GM19463 (cell line): ENCODE measurements at regions not wholly inside any gene's neighbourhood (a gene's known extent, or its start where the extent isn't known, plus 50 kb on each side); places are given as distances from the start of the nearest gene placed in this dataset.
A peak's percentile ranks its signal among the peaks of the same experiment; 100 is the strongest.

ENCODE experiments used
- ATAC-seq: cut with Tn5 transposase; IDR thresholded peaks from one replicate; pipeline ENCODE4 v1.9.1; 2021; ENCODE audit warnings: mild to moderate bottlenecking, moderate library complexity; ENCODE audit not compliant: unreplicated experiment

GRCh38 chr12:84605983-84606382 lies 306.6 kb downstream of the SLC6A15 start:
- no peak for ATAC-seq

DNA sequence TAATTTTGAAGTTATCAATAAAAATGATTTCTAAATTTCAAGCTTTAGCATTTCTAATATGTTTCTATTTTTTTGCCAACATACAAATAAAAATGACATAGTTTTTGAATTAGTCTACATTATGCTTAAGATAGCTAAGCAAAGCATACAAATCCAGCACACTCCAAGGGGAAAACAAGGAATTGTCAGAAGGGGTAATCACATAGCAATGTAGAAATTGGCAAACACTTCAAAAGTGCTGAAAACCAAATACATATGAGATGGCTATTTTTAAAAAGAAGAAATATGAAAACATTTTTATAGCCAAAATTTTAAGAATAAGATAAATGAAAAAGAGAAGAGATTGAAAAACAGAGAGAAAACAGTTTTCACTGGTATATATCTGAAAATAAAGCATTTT lies 308.0 kb downstream of the SLC6A15 start:
- ATAC-seq: no peak

DNA sequence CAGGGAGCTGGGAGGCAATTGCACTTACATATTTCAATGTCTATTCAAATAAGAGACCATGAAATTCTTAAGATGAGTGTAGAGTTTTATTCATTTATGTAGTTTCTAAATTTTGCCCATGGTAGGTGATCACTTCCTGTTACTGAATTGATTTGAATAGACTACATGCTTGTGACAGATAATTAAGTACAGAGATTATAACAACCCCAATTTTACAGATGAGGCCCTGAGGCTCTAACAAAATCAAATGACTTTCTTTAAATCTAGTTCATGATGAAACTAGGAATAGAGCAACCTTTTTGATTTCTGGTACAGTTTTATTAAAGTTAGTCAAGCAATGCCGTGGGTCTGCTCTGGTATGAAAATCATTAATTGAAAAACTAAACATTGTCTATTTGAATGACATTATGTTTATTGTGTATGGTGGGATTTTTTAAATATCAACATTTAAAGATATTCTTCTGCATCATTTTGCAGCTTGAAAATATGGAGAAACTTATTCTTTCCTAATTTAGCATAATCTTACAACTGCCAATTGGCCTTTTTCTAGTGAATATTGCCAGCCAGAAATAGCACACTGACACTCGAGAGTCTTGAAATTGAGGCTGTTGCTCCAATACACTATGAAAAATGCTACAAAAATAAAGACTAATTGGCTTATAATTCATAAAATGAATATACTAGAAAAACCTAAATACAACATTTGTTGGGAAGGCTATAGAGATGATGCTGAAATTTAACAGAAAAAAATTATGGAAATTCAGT lies 308.9 kb downstream of the SLC6A15 start:
- no peak for ATAC-seq

DNA sequence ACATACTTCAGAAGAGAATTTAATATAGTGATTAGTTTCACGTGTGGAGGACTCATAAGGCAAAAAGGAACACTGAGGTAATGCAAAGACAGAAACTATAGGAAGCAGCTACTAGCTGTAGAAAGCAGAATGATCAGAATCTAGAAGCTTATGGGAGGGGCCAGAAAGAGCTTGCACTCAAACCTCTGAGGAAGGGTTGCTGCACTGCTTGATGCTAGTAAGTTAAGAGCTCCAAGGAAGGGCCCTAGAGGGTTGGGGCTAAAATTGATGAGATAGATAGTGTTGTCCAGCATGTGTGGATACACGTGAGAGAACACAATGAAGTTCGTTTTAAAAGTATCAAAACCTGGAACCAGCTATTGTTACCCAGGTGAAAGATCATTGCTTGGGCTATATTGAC lies 311.1 kb downstream of the SLC6A15 start:
- no peak for ATAC-seq

DNA sequence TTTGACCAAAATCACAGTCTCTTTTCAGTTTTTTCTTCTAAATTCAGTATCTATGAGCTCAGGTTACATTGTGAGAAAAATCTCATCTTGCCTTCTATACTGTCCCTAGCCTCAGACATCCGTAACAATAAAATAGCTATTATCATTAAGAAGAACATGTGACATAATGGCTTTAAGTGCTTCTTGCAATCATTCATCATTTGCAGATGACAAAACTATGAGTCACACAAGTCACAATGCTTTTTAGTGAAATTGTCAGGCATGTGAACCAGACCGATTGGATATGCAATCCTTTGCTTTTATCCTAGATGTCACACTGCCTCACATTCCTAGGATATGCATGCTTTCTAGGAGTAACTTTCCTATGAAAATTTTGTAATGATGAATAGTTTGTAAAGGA lies 313.1 kb downstream of the SLC6A15 start:
- no peak for ATAC-seq

- no peak for ATAC-seq
These were observed 316.3 kb downstream of the SLC6A15 start for GRCh38 chr12:84596266-84596665.

- no peak for ATAC-seq
These were observed 318.4 kb downstream of the SLC6A15 start for GRCh38 chr12:84594157-84594556.

DNA sequence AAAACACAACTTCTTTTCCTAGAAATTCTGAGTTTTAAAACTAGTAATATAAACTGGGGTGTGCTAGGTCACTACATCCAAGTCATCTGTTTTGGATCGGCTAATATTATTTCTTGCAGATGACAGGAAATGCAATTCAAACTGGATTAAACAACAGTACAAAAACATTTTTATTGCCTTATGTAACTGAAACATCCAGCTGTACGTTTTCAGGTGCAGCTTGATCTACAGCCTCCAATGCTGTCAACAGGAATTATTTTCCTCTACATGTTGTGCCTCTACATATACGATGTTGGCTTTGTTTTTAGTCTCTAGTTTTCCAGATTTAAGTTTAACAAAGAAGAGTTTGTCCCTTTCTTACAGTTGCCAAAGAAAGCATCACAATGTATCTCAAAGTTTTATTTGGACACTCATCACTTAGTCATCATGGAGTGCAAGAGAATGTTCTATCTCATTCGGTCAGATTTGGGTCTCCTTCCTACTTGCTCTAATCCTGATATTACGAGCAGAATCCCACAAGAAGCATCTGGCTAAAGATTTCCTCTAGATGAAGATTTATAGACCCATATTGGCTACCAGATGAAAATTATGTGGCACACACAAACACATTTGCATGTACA lies 326.7 kb downstream of the SLC6A15 start:
- no peak for ATAC-seq

- ATAC-seq: no peak
These were observed 340.4 kb downstream of the SLC6A15 start for GRCh38 chr12:84572196-84572595.

- ATAC-seq: no peak
These were observed 350.3 kb downstream of the SLC6A15 start for GRCh38 chr12:84562331-84562730.

DNA sequence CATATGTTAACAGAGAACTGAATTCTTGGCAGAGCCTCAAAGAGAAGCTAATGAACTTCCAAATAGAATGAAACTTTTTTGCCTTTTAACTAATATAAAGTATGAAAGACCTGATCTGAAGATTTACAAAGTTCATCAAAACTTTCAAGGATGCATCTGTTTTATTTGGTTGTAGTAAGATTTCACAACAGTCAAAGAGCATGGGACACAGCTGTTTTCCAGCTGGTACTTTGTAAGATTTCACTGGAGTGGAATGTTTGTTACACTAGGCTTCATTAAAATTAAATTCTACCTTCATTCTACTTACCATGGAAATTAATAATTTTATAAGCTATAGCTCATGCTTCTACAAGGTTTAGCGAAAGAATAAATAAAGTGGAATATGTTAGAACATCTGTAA lies 351.2 kb downstream of the SLC6A15 start:
- no peak for ATAC-seq

DNA sequence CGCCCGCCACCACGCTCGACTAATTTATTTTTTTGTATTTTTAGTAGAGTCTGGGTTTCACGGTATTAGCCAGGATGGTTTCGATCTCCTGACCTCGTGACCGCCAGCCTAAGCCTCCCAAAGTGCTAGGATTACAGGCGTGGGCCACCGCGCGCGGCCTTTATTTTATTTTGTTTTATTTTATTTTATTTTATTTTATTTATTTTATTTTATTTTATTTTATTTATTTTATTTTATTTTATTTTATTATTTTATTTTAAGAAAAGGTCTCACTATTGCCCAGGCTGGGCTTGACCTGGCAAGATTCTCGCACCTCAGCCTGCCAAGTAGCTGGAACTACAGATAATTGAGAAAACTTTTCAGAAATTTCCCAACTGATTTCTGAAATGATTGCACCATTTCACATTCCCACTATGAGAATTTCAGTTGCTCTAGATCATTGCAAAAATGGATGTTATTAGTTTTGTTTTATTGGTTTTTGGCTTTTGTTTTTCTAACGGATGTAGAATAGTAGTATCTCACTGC lies 358.3 kb downstream of the SLC6A15 start:
- no peak for ATAC-seq

- ATAC-seq: no peak
These were observed 359.1 kb downstream of the SLC6A15 start for GRCh38 chr12:84553331-84554117.

DNA sequence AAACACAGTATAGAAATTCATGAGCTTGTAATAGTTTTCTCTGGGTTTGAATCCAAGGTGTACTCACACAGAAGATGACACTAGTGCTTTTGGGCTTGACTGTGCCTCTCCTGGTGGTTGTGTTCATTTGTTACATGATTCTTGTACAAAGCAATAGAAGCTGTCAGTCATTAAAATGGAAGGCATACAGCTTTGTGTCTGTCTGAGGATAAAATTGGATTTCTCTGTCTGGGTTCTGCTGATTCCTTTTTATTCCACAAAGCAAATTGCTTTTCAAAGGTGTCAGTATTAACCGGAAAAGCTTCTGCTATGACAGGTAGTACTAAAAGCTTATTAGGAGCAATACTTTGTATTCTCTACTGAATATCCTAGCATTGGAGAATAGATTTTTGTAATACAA lies 361.2 kb downstream of the SLC6A15 start:
- no peak for ATAC-seq

DNA sequence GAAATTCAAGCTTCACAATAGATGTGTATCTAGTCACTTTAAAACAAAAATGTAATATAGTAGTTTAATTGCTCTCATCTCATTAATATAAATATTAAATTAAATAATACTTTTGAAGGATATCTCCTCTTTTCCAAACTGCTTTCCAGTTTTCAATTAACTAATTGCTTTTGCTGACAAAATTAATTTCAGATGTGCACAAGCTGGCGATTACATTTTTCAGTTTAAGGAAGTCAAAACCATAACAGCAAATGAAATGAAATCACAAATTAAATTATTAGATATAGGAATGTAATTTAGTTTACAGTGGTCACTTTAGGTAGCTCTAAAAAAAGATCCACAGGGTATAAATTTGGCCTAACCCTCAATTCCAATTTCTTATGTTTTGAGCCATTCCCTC lies 362.1 kb downstream of the SLC6A15 start:
- ATAC-seq: no peak

DNA sequence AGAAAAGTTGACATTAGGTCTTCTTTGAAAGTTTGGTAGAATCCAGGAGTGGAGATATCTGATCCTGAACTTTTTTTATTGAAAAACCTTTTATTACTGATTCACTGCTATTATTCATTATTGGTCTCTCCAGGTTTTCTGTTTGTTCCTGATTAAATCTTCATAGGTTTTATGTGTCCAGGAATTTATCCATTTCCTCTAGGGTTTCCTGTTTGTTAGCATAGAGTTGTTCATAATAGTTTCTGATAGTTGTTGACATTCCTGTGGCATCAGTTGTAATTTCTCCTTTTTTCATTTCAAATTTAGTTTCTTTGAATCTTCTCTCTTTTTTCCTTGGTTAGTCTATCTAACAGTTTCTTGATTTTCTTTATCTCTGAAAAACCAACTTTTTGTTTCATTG lies 370.3 kb downstream of the SLC6A15 start:
- ATAC-seq: no peak

- no peak for ATAC-seq
These were observed 374.9 kb downstream of the SLC6A15 start for GRCh38 chr12:84537666-84538065.

DNA sequence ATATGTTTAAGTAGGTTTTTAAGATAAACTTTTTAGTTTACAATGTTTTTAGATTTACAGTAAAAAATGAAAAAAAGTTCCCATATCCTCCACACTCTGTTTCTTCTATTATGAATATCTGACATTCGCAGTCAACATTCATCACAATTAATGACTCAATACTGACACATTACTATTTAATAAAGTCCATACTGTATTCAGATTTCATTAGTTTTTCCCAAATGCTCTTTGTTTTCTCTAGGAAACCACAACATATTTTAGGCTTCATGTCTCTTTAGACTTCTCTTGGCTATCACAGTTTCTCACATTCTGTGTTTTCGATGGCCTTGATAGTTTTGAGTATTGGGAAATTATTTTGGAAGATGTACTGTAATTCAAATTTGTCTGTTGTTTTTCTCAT lies 399.8 kb downstream of the SLC6A15 start:
- ATAC-seq: no peak

DNA sequence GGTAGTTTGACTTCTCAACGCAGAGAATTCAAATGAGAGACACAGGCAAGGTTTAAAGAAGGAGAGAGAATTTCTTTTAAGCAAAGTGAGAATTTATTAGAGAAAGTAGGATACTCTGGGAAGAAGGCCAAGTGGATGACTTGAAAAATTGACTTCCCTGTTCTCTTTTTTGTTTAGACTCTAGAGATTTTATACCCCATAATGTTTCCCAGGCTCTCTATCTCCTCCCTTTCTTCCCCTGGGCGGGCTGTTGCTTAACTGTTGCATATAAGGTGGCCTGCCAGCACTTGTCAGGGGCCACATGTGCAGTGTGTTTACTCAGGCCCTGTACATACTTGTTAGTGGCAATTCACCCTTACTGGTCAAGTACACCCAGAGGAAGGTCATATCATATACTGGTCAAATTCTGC lies 403.7 kb downstream of the SLC6A15 start:
- no peak for ATAC-seq

- peak; percentile 89 for ATAC-seq
These were observed 404.4 kb downstream of the SLC6A15 start for GRCh38 chr12:84507956-84508850.

DNA sequence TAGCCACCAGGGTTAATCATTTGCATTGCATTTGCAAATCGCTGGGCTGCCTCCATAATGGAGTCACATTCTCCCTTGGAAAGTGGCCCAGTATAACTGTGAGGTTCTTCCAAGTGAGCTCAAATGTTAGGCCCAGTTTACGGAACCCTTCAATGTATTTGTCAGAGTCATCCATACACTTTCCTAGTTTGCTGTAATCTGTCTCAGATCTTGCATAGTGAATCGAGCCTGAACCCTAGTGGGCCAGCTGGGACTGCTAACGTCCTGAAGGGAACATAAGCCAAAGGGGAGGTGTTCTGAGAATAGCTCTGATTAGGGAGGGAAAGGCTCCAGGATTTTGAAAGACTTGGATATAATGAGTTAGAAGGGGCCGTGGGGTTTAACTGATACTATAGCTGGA lies 406.3 kb downstream of the SLC6A15 start:
- no peak for ATAC-seq
